ENCODE measurements at regions not wholly inside any gene's neighbourhood (a gene's known extent, or its start where the extent isn't known, plus 50 kb on each side); places are given as distances from the start of the nearest gene placed in this dataset.

GRCh38 chr9:2992427-2992826, 148.5 kb upstream of the PUM3 start:
- no peak for TF ChIP-seq CTCF (conservative IDR thresholded peaks at IDR 0.05)
- no peak overlapping the region for H3K27ac ChIP-seq

GRCh38 chr9:2991292-2991691, 147.4 kb upstream of the PUM3 start:
- H3K27ac ChIP-seq: no peak overlapping the region
- TF ChIP-seq CTCF (conservative IDR thresholded peaks at IDR 0.05): peak; percentile 70

GRCh38 chr9:2987679-2988078, 143.8 kb upstream of the PUM3 start:
- TF ChIP-seq CTCF (conservative IDR thresholded peaks at IDR 0.05): no peak
- H3K27ac ChIP-seq: no peak overlapping the region

GRCh38 chr9:2985343-2985742, 141.4 kb upstream of the PUM3 start:
- H3K27ac ChIP-seq: no peak overlapping the region
- TF ChIP-seq CTCF (conservative IDR thresholded peaks at IDR 0.05): no peak

- no peak overlapping the region for H3K27ac ChIP-seq
- TF ChIP-seq CTCF (conservative IDR thresholded peaks at IDR 0.05): no peak
Measured at GRCh38 chr9:2984491-2984890, 140.6 kb upstream of the PUM3 start.

- H3K27ac ChIP-seq: peak overlapping the region; percentile 9; the same call in 1 of the 2 replicates
- no peak for TF ChIP-seq CTCF (conservative IDR thresholded peaks at IDR 0.05)
Measured at GRCh38 chr9:2979957-2980610, 136.2 kb upstream of the PUM3 start.

GRCh38 chr9:2972475-2972874, 128.6 kb upstream of the PUM3 start:
- no peak overlapping the region for H3K27ac ChIP-seq
- no peak for TF ChIP-seq CTCF (conservative IDR thresholded peaks at IDR 0.05)
